Pancreas (tissue), 10 donors: ENCODE measurements at regions not wholly inside any gene's neighbourhood (a gene's known extent, or its start where the extent isn't known, plus 50 kb on each side); places are given as distances from the start of the nearest gene placed in this dataset.

Source experiments
- ATAC-seq, 4 donors: fragments of 200-7000 bp; cut with Tn5 transposase; one replicate each; pipeline versions ENCODE4 v1.8.0 to v1.9.1; 2020; ENCODE audit warnings: mild to moderate bottlenecking in 4 of 4, moderate library complexity in 4 of 4
- DNase-seq, 6 donors: peaks; one replicate each; pipeline ENCODE4 v3.0.0-alpha.2; 2020
- FAIRE-seq: peaks from 2 replicates; lab custom pipeline; 2012; peaks lifted over from hg19 to GRCh38; lab: Jason Lieb, UNC
- H3K27ac ChIP-seq, 4 donors: fragments of 200-600 bp; sonication (generic); 1 replicate in 3 of 4; 2 replicates in 1 of 4; pipeline versions ENCODE4 v1.5.0 to v1.8.0; 2020
- H3K27me3 ChIP-seq, 4 donors: fragments of 200-600 bp; one replicate each; pipeline ENCODE4 v1.8.0; 2021
- H3K36me3 ChIP-seq, 3 donors: fragments of 200-600 bp; sonication (generic) in 1 of 3; one replicate each; pipeline versions ENCODE4 v1.5.0 to v1.8.0; 2020 to 2021
- H3K4me1 ChIP-seq, 3 donors: fragments of 200-600 bp; one replicate each; pipeline ENCODE4 v1.8.0; 2021
- H3K4me3 ChIP-seq, 4 donors: fragments of 200-600 bp; sonication (generic) in 2 of 4; one replicate each; pipeline versions ENCODE4 v1.5.0 to v1.8.0; 2020 to 2021
- H3K9me3 ChIP-seq, 4 donors: fragments of 200-600 bp; one replicate each; pipeline ENCODE4 v1.8.0; 2021
- WGBS, 2 donors: extraction: QIAGEN DNeasy Blood & Tissue Kit; methylation state at CpG; one replicate each; pipeline ENCODE4 v1.1.7; 2013; 5-methylcytosine and 5-hydroxymethylcytosine counted together
- intact Hi-C, 3 donors: fragments of 100-400 bp; cut with DNase I; formaldehyde crosslinking; loops; one replicate each; pipeline versions ENCODE4 v1.11.1 to v1.14.2; 2022
- TF ChIP-seq, protein P1 (sequence below), 4 donors: fragments of 200-600 bp; sonication (generic) in 3 of 4; IDR thresholded peaks; one replicate each; pipeline versions ENCODE4 v1.5.0 to v1.8.0; 2021; ENCODE audit warnings: antibody characterized with exemption in 4 of 4
- donor health status: healthy with polysubstance abuse.
- donor health status: DM: no; HTN: no; CAD: no; lungs with moderate emphysema.
- donor health status: DM: no; HTN: no; CAD: no.
- donor health status: control.
- donor health status: control.
- donor health status: Bipolar disorder and iron deficiency.
- donor health status: DM: yes; HTN: yes; CAD: no.
- donor health status: DM: no; HTN: no; CAD: no.
- donor health status: DM: no; HTN: no; CAD: no.
- donor health status: DM: yes; HTN: yes; CAD: no.

- FAIRE-seq (no peak), ATAC-seq (no peak), DNase-seq (no peak)
- no peaks in the 10 kb centered on the region for H3K27me3 ChIP-seq
- H3K36me3 ChIP-seq = no peaks in the 10 kb centered on the region
- intact Hi-C loops = no loop called here
- no peak overlapping the region for H3K27ac ChIP-seq
- no peaks in the 10 kb centered on the region for H3K9me3 ChIP-seq
- H3K4me1 ChIP-seq = no peaks in the 10 kb centered on the region
- TF ChIP-seq, protein P1, sequence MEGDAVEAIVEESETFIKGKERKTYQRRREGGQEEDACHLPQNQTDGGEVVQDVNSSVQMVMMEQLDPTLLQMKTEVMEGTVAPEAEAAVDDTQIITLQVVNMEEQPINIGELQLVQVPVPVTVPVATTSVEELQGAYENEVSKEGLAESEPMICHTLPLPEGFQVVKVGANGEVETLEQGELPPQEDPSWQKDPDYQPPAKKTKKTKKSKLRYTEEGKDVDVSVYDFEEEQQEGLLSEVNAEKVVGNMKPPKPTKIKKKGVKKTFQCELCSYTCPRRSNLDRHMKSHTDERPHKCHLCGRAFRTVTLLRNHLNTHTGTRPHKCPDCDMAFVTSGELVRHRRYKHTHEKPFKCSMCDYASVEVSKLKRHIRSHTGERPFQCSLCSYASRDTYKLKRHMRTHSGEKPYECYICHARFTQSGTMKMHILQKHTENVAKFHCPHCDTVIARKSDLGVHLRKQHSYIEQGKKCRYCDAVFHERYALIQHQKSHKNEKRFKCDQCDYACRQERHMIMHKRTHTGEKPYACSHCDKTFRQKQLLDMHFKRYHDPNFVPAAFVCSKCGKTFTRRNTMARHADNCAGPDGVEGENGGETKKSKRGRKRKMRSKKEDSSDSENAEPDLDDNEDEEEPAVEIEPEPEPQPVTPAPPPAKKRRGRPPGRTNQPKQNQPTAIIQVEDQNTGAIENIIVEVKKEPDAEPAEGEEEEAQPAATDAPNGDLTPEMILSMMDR (IDR thresholded peaks at IDR 0.05) = no peak
- no peak overlapping the region for H3K4me3 ChIP-seq
Measured at GRCh38 chr12:60059180-60059579, 463.4 kb downstream of the SLC16A7 start.

DNA sequence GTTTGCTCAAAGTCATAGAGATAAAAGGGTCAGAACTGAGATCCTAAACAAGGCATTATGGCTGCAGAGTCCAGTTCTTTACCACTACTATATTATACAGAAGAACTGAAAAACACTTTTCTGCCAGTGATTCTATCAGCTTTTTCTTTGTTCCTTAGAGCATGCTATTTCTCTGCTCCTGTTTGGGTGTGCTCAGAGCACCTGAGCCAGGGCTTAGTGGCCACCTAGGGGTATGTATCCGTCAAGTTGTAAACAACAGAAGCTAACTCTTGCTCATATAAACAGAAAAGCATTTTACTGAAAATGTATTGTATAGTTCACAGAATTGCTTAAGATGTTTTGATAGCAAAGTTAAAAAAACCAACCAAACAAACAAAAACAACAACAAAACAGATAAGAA is 470.8 kb downstream of the SLC16A7 start:
- Histone ChIP-seq H3K4me3 (no peak overlapping the region), H3K27me3 (no peaks in the 10 kb centered on the region), H3K36me3 (no peaks in the 10 kb centered on the region), H3K4me1 (no peaks in the 10 kb centered on the region), H3K9me3 (no peaks in the 10 kb centered on the region), H3K27ac (no peak overlapping the region)
- intact Hi-C loops = no loop called here
- TF ChIP-seq, protein P1 (IDR thresholded peaks at IDR 0.05) = no peak
- ATAC-seq (no peak), DNase-seq (no peak), FAIRE-seq (no peak)
- 87 to 100% methylated on average over 1 of the region's 1 CpG for WGBS, 2 donors

DNA sequence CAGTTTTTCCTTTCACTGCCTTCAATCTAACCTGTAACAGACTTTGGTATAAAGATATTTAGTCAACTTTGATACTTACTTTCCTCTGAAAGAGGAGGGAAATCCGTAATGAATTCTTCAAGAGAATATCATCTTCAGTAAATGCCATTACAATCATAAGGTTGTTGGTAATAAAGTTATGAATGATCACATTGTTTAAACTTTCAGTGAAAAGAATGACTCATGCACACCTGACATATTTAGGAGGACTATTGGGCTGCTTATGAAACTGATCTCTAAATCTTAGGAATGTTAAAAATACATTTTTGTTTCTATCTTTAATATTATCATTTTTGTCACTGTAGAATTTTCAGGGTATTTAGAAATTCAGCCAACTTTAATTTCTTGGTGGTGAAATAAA is 474.7 kb downstream of the SLC16A7 start:
- peak in 1 of 4 donors; percentile 65 for ATAC-seq
- FAIRE-seq = no peak
- TF ChIP-seq, protein P1 (IDR thresholded peaks at IDR 0.05) = no peak
- DNase-seq = no peak
- WGBS, 2 donors = 53 to 54% methylated on average over 1 of the region's 1 CpG
- Histone ChIP-seq H3K36me3 (no peaks in the 10 kb centered on the region), H3K9me3 (no peaks in the 10 kb centered on the region), H3K27me3 (no peaks in the 10 kb centered on the region), H3K27ac (no peak overlapping the region), H3K4me1 (no peaks in the 10 kb centered on the region), H3K4me3 (no peak overlapping the region)
- intact Hi-C loops = no loop called here

DNA sequence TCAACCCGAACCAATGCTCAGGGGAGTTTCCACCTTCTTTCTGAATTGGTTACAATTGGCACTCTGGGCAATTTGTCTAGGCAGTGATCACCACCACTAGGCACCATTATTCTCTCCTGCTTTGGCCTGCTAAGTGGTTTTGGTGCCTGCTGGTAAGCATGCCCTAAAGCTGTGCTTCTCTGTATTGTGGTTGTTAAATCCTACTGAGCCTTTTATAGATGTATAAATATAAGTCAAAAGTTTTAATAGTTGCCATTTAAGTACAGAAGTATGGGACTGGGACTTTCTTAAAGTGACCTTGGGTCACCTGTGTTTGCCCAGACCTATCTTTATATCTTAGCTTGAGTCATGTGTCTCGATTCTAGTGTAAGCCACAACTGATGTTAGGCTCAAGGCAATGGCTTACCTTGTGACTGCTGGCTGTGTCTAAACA is 475.9 kb downstream of the SLC16A7 start:
- FAIRE-seq (no peak), ATAC-seq (peak in 1 of 4 donors; percentile 66), DNase-seq (no peak)
- Histone ChIP-seq H3K4me3 (no peak overlapping the region), H3K36me3 (no peaks in the 10 kb centered on the region), H3K27ac (no peak overlapping the region), H3K27me3 (no peaks in the 10 kb centered on the region), H3K9me3 (no peaks in the 10 kb centered on the region), H3K4me1 (no peaks in the 10 kb centered on the region)
- intact Hi-C loops = no loop called here
- TF ChIP-seq, protein P1 (IDR thresholded peaks at IDR 0.05) = no peak
- WGBS, 2 donors = 63 to 69% methylated on average over 2 of the region's 2 CpGs

GRCh38 chr12:60072911-60073310 is 477.1 kb downstream of the SLC16A7 start:
- Histone ChIP-seq H3K27ac (no peak overlapping the region), H3K4me1 (no peaks in the 10 kb centered on the region), H3K9me3 (no peaks in the 10 kb centered on the region), H3K27me3 (no peaks in the 10 kb centered on the region), H3K36me3 (no peaks in the 10 kb centered on the region), H3K4me3 (no peak overlapping the region)
- FAIRE-seq (no peak), ATAC-seq (no peak), DNase-seq (no peak)
- intact Hi-C loops = no loop called here
- TF ChIP-seq, protein P1 (IDR thresholded peaks at IDR 0.05) = no peak
